ENCODE measurements at regions not wholly inside any gene's neighbourhood (a gene's known extent, or its start where the extent isn't known, plus 50 kb on each side); places are given as distances from the start of the nearest gene placed in this dataset.

DNA sequence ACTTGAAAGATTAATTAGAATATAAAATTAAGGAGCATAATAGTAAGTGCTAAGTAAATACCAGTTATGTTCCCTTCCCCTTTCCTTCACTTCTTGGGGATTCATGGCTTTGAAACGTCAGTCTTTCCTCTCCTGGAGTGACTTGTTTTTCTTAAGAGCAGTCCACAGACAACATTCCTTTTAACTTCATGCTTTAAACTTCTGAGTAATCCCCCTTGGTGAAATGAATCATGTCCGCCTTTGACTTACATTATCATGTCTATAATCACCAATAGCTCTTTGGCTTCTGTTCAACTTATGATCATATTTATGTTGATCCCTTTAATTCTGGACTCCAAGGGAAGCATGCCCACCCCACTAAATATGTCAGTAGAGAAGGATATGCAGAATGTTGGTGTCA lies 1012.1 kb upstream of the SLIT2 start:
- no peak for DNase-seq (ENCODE audit: low read depth, low spot score)
- no peaks in the 10 kb centered on the region for H3K9me3 Mint-ChIP-seq
- H3K4me3 Mint-ChIP-seq: no peak overlapping the region
- no peak overlapping the region for H3K27ac Mint-ChIP-seq (ENCODE audit: unreplicated experiment)
- TF ChIP-seq, protein P1, sequence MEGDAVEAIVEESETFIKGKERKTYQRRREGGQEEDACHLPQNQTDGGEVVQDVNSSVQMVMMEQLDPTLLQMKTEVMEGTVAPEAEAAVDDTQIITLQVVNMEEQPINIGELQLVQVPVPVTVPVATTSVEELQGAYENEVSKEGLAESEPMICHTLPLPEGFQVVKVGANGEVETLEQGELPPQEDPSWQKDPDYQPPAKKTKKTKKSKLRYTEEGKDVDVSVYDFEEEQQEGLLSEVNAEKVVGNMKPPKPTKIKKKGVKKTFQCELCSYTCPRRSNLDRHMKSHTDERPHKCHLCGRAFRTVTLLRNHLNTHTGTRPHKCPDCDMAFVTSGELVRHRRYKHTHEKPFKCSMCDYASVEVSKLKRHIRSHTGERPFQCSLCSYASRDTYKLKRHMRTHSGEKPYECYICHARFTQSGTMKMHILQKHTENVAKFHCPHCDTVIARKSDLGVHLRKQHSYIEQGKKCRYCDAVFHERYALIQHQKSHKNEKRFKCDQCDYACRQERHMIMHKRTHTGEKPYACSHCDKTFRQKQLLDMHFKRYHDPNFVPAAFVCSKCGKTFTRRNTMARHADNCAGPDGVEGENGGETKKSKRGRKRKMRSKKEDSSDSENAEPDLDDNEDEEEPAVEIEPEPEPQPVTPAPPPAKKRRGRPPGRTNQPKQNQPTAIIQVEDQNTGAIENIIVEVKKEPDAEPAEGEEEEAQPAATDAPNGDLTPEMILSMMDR (conservative IDR thresholded peaks at IDR 0.05): no peak
- peaks cover 2% of the 10 kb centered on the region for H3K36me3 Mint-ChIP-seq (ENCODE audit: low read depth)
- H3K27me3 Mint-ChIP-seq (ENCODE audit: low read depth): no peaks in the 10 kb centered on the region
- H3K4me1 Mint-ChIP-seq: no peaks in the 10 kb centered on the region

DNA sequence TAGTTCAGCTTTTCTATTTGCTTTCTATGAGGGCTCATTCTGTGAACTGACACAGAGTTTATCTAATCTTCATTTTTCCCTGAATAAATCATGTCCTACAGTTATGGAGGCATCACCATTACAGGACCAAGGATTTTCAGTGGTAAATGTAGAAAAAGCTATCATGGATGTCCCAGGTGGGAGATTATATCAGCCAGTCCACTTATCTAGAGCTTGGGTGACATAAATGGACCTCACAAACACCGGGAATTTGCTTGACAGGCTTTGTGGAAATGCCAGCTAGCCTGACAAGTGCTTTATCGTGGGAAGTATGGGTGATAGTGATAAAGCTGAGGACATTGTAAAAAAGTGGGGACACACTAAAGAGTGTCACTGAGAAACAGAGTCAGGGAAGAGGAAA lies 1015.2 kb upstream of the SLIT2 start:
- H3K27me3 Mint-ChIP-seq (ENCODE audit: low read depth): no peaks in the 10 kb centered on the region
- no peak overlapping the region for H3K4me3 Mint-ChIP-seq
- no peaks in the 10 kb centered on the region for H3K9me3 Mint-ChIP-seq
- TF ChIP-seq, protein P1 (conservative IDR thresholded peaks at IDR 0.05): no peak
- H3K4me1 Mint-ChIP-seq: no peaks in the 10 kb centered on the region
- no peak overlapping the region for H3K27ac Mint-ChIP-seq (ENCODE audit: unreplicated experiment)
- no peaks in the 10 kb centered on the region for H3K36me3 Mint-ChIP-seq (ENCODE audit: low read depth)
- no peak for DNase-seq (ENCODE audit: low read depth, low spot score)

DNA sequence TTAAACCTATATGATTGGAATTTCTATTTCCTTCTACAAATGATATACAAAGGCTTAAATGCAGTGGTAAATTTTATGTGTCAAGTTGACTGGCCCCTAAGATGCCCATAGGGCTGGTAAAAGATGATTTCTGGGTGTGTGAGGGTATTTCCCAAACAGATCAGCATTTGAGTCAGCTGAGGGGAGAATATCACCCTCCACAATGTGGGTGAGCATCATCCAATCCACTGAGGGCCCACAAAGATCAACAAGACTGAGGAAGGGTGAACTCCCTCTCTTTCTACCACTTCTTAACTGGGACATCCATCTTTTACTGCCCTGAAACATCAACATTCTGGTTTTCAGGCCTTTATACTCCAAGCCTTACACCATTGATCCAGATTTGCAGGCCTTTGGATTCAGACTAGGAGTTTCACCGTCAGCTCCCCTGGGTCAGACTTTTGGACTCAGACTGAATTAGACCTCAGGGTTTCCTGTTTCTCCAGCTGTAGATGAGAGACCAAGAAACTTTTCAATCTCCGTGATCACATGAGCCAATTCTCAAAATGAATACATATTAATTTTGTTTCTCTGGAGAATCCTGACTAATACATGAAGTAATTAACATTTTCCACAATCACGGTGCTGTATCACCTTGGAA lies 1020.7 kb upstream of the SLIT2 start:
- DNase-seq (ENCODE audit: low read depth, low spot score): no peak
- peaks cover 3% of the 10 kb centered on the region for H3K9me3 Mint-ChIP-seq
- TF ChIP-seq, protein P1 (conservative IDR thresholded peaks at IDR 0.05): no peak
- H3K27me3 Mint-ChIP-seq (ENCODE audit: low read depth): no peaks in the 10 kb centered on the region
- no peaks in the 10 kb centered on the region for H3K4me1 Mint-ChIP-seq
- H3K27ac Mint-ChIP-seq (ENCODE audit: unreplicated experiment): no peak overlapping the region
- no peaks in the 10 kb centered on the region for H3K36me3 Mint-ChIP-seq (ENCODE audit: low read depth)
- no peak overlapping the region for H3K4me3 Mint-ChIP-seq

DNA sequence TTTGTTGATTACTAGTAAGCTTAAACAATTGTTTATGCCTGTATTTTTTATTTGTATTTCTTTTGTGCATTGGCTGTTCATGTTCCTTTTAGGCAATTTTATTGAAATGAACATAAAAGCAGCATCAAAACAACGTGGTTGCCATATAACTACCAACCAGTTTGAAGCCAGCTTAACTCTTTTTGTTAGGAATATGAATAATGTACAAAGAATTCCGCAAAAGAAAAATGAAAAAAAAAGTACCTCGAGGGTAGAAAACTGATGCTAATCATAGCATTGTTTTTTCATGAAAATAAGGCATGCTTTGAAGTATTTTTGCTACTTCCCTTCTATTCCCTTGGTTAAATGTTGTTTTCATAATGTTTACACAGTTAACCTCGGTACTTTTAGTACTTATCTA lies 1024.0 kb upstream of the SLIT2 start:
- TF ChIP-seq, protein P1 (conservative IDR thresholded peaks at IDR 0.05): no peak
- H3K27me3 Mint-ChIP-seq (ENCODE audit: low read depth): no peaks in the 10 kb centered on the region
- H3K36me3 Mint-ChIP-seq (ENCODE audit: low read depth): no peaks in the 10 kb centered on the region
- H3K27ac Mint-ChIP-seq (ENCODE audit: unreplicated experiment): no peak overlapping the region
- peaks cover 3% of the 10 kb centered on the region for H3K9me3 Mint-ChIP-seq
- no peaks in the 10 kb centered on the region for H3K4me1 Mint-ChIP-seq
- no peak for DNase-seq (ENCODE audit: low read depth, low spot score)
- H3K4me3 Mint-ChIP-seq: no peak overlapping the region

DNA sequence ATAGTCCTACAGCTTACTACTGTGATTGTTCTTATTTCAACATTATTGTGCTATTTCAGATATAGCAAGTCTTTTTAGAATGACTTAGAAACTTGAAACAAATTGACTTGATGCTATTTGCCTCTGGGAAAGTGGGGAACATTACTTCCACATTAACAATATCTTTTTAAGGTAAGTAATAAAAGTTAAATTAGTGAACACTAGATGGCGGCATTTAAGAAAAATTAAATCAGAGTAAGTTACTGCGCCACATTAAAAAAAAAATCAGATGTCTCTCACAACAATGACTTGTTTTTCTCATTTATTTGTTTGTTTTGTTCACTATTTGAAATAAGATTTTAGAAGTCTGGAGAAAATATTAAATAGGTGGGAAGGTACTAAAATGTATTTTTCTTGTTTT lies 1026.9 kb upstream of the SLIT2 start:
- no peak overlapping the region for H3K4me3 Mint-ChIP-seq
- peaks cover 2% of the 10 kb centered on the region for H3K36me3 Mint-ChIP-seq (ENCODE audit: low read depth)
- TF ChIP-seq, protein P1 (conservative IDR thresholded peaks at IDR 0.05): peak; percentile 71
- no peaks in the 10 kb centered on the region for H3K4me1 Mint-ChIP-seq
- H3K27me3 Mint-ChIP-seq (ENCODE audit: low read depth): no peaks in the 10 kb centered on the region
- no peak for DNase-seq (ENCODE audit: low read depth, low spot score)
- no peak overlapping the region for H3K27ac Mint-ChIP-seq (ENCODE audit: unreplicated experiment)
- H3K9me3 Mint-ChIP-seq: peaks cover 3% of the 10 kb centered on the region
